HCT116 (cell line): ENCODE measurements at regions not wholly inside any gene's neighbourhood (a gene's known extent, or its start where the extent isn't known, plus 50 kb on each side); places are given as distances from the start of the nearest gene placed in this dataset.

ENCODE experiments used
- ATAC-seq: fragments of 200-7000 bp; cut with Tn5 transposase; 2 replicates; pipeline ENCODE4 v1.9.1; 2020; ENCODE audit warnings: mild to moderate bottlenecking, moderate library complexity
- BruUV-seq: library from RNA; stranded (reverse); fragments of 400-500 nt; replicated peaks from 2 replicates; lab custom pipeline; 2021; lab: Mats Ljungman, UMichigan
- CTCF ChIA-PET: fragments of 300-600 bp; sonication (Branson Sonifier 250); formaldehyde crosslinking; loops from one replicate; lab custom pipeline; 2021; ENCODE audit warnings: antibody characterized with exemption; lab: Charles Lee
- POLR2A ChIA-PET: fragments of 300-600, 350-600 bp; sonication (Branson Sonifier 250); formaldehyde crosslinking; loops from one replicate; lab custom pipeline; 2021; ENCODE audit warnings: antibody characterized with exemption; lab: Charles Lee
- RAD21 ChIA-PET, 2 experiments: fragments of 300-600 bp; sonication (Branson Sonifier 250); formaldehyde crosslinking; loops; one replicate each; lab custom pipeline; 2023; ENCODE audit warnings: low total read pairs in 2 of 2; ENCODE audit not compliant: uncharacterized antibody in 2 of 2, unreplicated experiment in 2 of 2, low non-redundant PET in 1 of 2; lab: Charles Lee
- DNase-seq: peaks from one replicate; pipeline ENCODE4 v3.0.0-alpha.2; 2010; ENCODE audit warnings: low read depth, low spot score
- H2AFZ ChIP-seq: fragments of 200-600 bp; shearing (Covaris generic), sonication (generic); 2 replicates; pipeline ENCODE4 v1.6.1; 2017; ENCODE audit warnings: low read depth, mixed run types, mixed read lengths, antibody characterized with exemption, low read length; ENCODE audit not compliant: poor library complexity, severe bottlenecking
- H3K27ac ChIP-seq: 2 replicates; pipeline ENCODE4 v1.5.1; 2012; ENCODE audit warnings: low read depth, low read length
- H3K27me3 ChIP-seq: fragments of 200-600 bp; sonication (generic); 2 replicates; pipeline ENCODE4 v1.6.1; 2016; ENCODE audit warnings: mixed run types, low read length, mixed read lengths; ENCODE audit not compliant: insufficient read depth
- H3K36me3 ChIP-seq, 2 experiments: fragments of 200-500 bp in 1 of 2; fragments of 200-600 bp in 1 of 2; sonication (Bioruptor generic) in 1 of 2; sonication (generic) in 1 of 2; 2 replicates each; pipeline versions ENCODE4 v1.5.1 to v1.6.1; 2014 to 2016; ENCODE audit warnings: low read length in 2 of 2, inconsistent platforms in 1 of 2, mixed read lengths in 1 of 2, mixed run types in 1 of 2; ENCODE audit not compliant: insufficient read depth in 2 of 2, control insufficient read depth in 1 of 2
- H3K4me1 ChIP-seq, 2 experiments: fragments of 200-600 bp in 1 of 2; sonication (generic) in 1 of 2; 2 replicates each; pipeline versions ENCODE4 v1.5.1 to v1.6.1; 2012 to 2017; ENCODE audit warnings: low read length in 2 of 2, inconsistent platforms in 1 of 2, mild to moderate bottlenecking in 1 of 2, mixed read lengths in 1 of 2, mixed run types in 1 of 2, moderate library complexity in 1 of 2; ENCODE audit not compliant: insufficient read depth in 2 of 2, control insufficient read depth in 1 of 2
- H3K4me2 ChIP-seq: fragments of 200-600 bp; sonication (generic); 2 replicates; pipeline ENCODE4 v1.6.1; 2017; ENCODE audit warnings: mixed run types, low read length, mixed read lengths
- H3K4me3 ChIP-seq, 2 experiments: fragments of 200-600 bp in 1 of 2; sonication (generic) in 1 of 2; replicated peaks in 1 of 2; 2 replicates each; pipeline ENCODE4 v1.5.1; 2011 to 2016; ENCODE audit warnings: low read length in 2 of 2, control low read depth in 1 of 2, low read depth in 1 of 2, mild to moderate bottlenecking in 1 of 2, mixed read lengths in 1 of 2, mixed run types in 1 of 2
- H3K79me2 ChIP-seq: fragments of 200-600 bp; sonication (generic); 2 replicates; pipeline ENCODE4 v1.6.1; 2017; ENCODE audit warnings: mild to moderate bottlenecking, mixed run types, low read length, moderate library complexity, mixed read lengths; ENCODE audit not compliant: insufficient read depth
- H3K9ac ChIP-seq: fragments of 200-600 bp; sonication (generic); 2 replicates; pipeline ENCODE4 v1.6.1; 2016; ENCODE audit warnings: low read length, mixed read lengths
- H3K9me2 ChIP-seq: fragments of 200-600 bp; sonication (generic), shearing (Covaris generic); 2 replicates; pipeline ENCODE4 v1.6.1; 2017; ENCODE audit warnings: mixed run types, mild to moderate bottlenecking, moderate library complexity; ENCODE audit not compliant: insufficient read depth
- H3K9me3 ChIP-seq, 2 experiments: fragments of 200-500 bp in 1 of 2; fragments of 200-600 bp in 1 of 2; sonication (Bioruptor generic) in 1 of 2; sonication (generic) in 1 of 2; 2 replicates each; pipeline ENCODE4 v1.6.1; 2014 to 2017; ENCODE audit warnings: low read length in 2 of 2, mixed read lengths in 2 of 2, inconsistent platforms in 1 of 2, low read depth in 1 of 2, mild to moderate bottlenecking in 1 of 2, mixed run types in 1 of 2, moderate library complexity in 1 of 2; ENCODE audit not compliant: control insufficient read depth in 1 of 2, insufficient read depth in 1 of 2
- H4K20me1 ChIP-seq: fragments of 200-600 bp; sonication (generic), shearing (Covaris generic); 2 replicates; pipeline ENCODE4 v1.6.1; 2017; ENCODE audit warnings: mixed run types, mild to moderate bottlenecking, moderate library complexity; ENCODE audit not compliant: insufficient read depth
- POLR2A ChIP-seq: IDR thresholded peaks from 2 replicates; pipeline ENCODE4 v1.7.0; 2011; ENCODE audit warnings: borderline replicate concordance; ENCODE audit not compliant: insufficient read depth, insufficient read length; ENCODE audit errors: extremely low read depth
- REST ChIP-seq: IDR thresholded peaks from 2 replicates; pipeline ENCODE4 v1.6.1; 2012; ENCODE audit warnings: low read depth
- TCF7L2 ChIP-seq: IDR thresholded peaks from 2 replicates; pipeline ENCODE4 v1.7.0; 2011; ENCODE audit warnings: borderline replicate concordance, inconsistent platforms; ENCODE audit not compliant: insufficient read depth, insufficient read length; ENCODE audit errors: extremely low read depth
- ZNF274 ChIP-seq: fragments of 200-500 bp; sonication (Bioruptor generic); IDR thresholded peaks from 2 replicates; pipeline ENCODE4 v1.6.1; 2014; ENCODE audit warnings: mild to moderate bottlenecking, low read depth, low read length, inconsistent platforms
- intact Hi-C: fragments of 100-400 bp; cut with micrococcal nuclease; formaldehyde crosslinking; loops from 2 replicates; pipeline ENCODE4 v1.10.0; 2022
- TF ChIP-seq, protein P1 (sequence below): IDR thresholded peaks from 2 replicates; pipeline ENCODE4 v1.6.1; 2012
- TF ChIP-seq, protein P2 (sequence below): IDR thresholded peaks from 2 replicates; pipeline ENCODE4 v1.6.1; 2012

- TF ChIP-seq REST = no peak
These were observed 264.3 kb downstream of the FOXO1 start (continued) for GRCh38 chr13:40401911-40402776.

DNA sequence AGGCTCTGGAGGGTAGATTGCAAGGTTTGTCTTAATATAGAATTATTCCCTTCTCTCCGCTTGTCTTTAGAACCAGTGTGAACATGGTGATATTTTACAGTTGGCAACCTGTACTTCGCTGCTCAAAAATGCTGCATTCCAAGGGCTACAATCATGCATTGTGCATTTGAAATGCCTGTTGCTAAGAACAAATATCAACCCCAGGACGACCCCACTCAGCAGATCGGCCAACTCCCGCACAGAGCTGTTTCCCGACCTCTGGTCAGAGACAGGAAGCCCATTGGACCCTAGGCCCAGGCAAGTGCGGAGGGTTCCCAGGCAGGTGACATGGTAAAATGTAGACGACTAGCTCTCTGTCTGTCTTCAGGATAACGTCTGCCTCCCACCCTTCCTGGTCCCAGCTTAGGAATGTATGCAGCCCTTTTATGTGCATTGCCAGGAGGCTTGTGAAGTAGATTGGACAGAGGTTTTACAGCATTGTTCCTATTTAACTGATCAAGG is 263.5 kb downstream of the FOXO1 start:
- TF ChIP-seq, protein P1, sequence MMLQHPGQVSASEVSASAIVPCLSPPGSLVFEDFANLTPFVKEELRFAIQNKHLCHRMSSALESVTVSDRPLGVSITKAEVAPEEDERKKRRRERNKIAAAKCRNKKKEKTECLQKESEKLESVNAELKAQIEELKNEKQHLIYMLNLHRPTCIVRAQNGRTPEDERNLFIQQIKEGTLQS = no peak
- no peak for TF ChIP-seq ZNF274
- TF ChIP-seq, protein P2, sequence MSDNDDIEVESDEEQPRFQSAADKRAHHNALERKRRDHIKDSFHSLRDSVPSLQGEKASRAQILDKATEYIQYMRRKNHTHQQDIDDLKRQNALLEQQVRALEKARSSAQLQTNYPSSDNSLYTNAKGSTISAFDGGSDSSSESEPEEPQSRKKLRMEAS = no peak
- no peak for TF ChIP-seq TCF7L2
- TF ChIP-seq POLR2A = no peak
- BruUV-seq = no TSS peak
- Histone ChIP-seq H2AFZ (peak overlapping the region; percentile 41), H4K20me1 (no peaks in the 10 kb centered on the region), H3K4me2 (peak overlapping the region; percentile 60), H3K36me3 (no peaks in the 10 kb centered on the region), H3K79me2 (no peaks in the 10 kb centered on the region), H3K27me3 (no peaks in the 10 kb centered on the region), H3K9me3 (no peaks in the 10 kb centered on the region), H3K4me3 (peak overlapping the region in 1 of 2 experiments; percentile 32; a peak in 2 of 4 replicates), H3K9me2 (no peaks in the 10 kb centered on the region), H3K4me1 (peaks cover 36 to 59% of the 10 kb centered on the region in 2 experiments), H3K9ac (no peak overlapping the region), H3K27ac (peak overlapping the region; percentile 38; the same call in 1 of the 2 replicates)
- DNase-seq (no peak), ATAC-seq (peak; percentile 24)
- RAD21 ChIA-PET = no interaction called here
- CTCF ChIA-PET = no interaction called here
- intact Hi-C loops = loop anchor here (10.0 kb wide), 1 partner anchor 338 kb away; no protein-coding TSS in a partner anchor
- POLR2A ChIA-PET = no interaction called here
